ENCODE measurements at regions not wholly inside any gene's neighbourhood (a gene's known extent, or its start where the extent isn't known, plus 50 kb on each side); places are given as distances from the start of the nearest gene placed in this dataset.

DNA sequence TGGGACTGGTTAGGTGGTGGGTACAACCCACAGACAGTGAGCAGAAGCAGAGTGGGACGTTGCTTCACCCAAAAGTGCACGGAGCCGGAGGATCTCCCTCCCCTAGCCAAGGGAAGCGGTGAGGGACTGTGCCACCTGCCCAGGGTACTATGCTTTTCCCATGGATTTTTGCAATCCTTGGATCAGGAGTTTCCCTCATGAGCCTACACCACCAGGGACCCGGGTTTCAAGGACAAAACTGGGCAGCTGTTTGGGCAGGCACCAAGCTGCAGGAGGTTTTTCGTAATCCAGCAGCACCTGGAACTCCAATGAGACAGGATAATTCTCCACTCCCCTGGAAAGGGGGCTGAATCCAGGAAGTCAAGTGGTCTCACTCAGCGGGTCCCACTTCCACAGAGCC is 209.1 kb upstream of the CXCL12 start:
- H3K4me1 Mint-ChIP-seq, result no peaks in the 10 kb centered on the region
- ATAC-seq (no peak), DNase-seq (ENCODE audit: low spot score in 2 of 2) (no peak)
- H3K36me3 Mint-ChIP-seq, result no peaks in the 10 kb centered on the region
- no peak overlapping the region for H3K4me3 Mint-ChIP-seq
- H3K27ac Mint-ChIP-seq, result no peak overlapping the region
- H3K9me3 Mint-ChIP-seq, result peaks cover 5% of the 10 kb centered on the region

DNA sequence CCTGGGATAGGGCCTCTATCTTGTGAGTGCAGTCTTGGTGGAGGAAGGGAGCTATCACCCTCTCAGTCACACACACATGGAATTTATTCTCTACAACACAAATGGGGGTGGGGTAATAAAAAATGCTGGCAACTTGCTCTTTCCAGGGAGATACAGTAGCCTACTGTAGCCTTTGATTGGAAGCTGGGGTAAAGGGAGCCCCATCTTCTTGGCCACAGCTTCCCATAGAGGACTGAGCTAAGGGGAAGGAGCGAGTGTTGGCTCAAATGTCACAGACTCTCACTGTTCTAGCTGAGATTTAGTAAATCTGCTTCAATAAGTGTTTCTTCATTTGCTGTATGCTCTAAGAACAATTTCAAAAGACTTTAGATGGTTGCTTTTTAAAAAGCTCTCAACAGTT is 222.2 kb upstream of the CXCL12 start:
- H3K4me1 Mint-ChIP-seq, result no peaks in the 10 kb centered on the region
- H3K36me3 Mint-ChIP-seq, result no peaks in the 10 kb centered on the region
- no peak overlapping the region for H3K27ac Mint-ChIP-seq
- peaks cover 8% of the 10 kb centered on the region for H3K9me3 Mint-ChIP-seq
- no peak for ATAC-seq
- no peak for DNase-seq (ENCODE audit: low spot score in 2 of 2)
- no peak overlapping the region for H3K4me3 Mint-ChIP-seq

GRCh38 chr10:44618910-44619309 is 234.0 kb upstream of the CXCL12 start:
- no peaks in the 10 kb centered on the region for H3K4me1 Mint-ChIP-seq
- no peaks in the 10 kb centered on the region for H3K36me3 Mint-ChIP-seq
- ATAC-seq (no peak), DNase-seq (ENCODE audit: low spot score in 2 of 2) (no peak)
- H3K4me3 Mint-ChIP-seq, result no peak overlapping the region
- H3K27ac Mint-ChIP-seq, result no peak overlapping the region
- H3K9me3 Mint-ChIP-seq, result peaks cover 3% of the 10 kb centered on the region

GRCh38 chr10:44619521-44619920 is 234.6 kb upstream of the CXCL12 start:
- ATAC-seq (no peak), DNase-seq (ENCODE audit: low spot score in 2 of 2) (no peak)
- no peak overlapping the region for H3K27ac Mint-ChIP-seq

GRCh38 chr10:44619975-44620374 is 235.1 kb upstream of the CXCL12 start:
- no peaks in the 10 kb centered on the region for H3K36me3 Mint-ChIP-seq
- H3K9me3 Mint-ChIP-seq, result peaks cover 4% of the 10 kb centered on the region
- ATAC-seq (no peak), DNase-seq (ENCODE audit: low spot score in 2 of 2) (no peak)
- no peaks in the 10 kb centered on the region for H3K4me1 Mint-ChIP-seq
- H3K27ac Mint-ChIP-seq, result no peak overlapping the region
- no peak overlapping the region for H3K4me3 Mint-ChIP-seq

More at GRCh38 chr10:44619521-44619920, 234.6 kb upstream of the CXCL12 start:
- no peak overlapping the region for H3K4me3 Mint-ChIP-seq
- peaks cover 3% of the 10 kb centered on the region for H3K9me3 Mint-ChIP-seq
- no peaks in the 10 kb centered on the region for H3K36me3 Mint-ChIP-seq
- no peaks in the 10 kb centered on the region for H3K4me1 Mint-ChIP-seq

DNA sequence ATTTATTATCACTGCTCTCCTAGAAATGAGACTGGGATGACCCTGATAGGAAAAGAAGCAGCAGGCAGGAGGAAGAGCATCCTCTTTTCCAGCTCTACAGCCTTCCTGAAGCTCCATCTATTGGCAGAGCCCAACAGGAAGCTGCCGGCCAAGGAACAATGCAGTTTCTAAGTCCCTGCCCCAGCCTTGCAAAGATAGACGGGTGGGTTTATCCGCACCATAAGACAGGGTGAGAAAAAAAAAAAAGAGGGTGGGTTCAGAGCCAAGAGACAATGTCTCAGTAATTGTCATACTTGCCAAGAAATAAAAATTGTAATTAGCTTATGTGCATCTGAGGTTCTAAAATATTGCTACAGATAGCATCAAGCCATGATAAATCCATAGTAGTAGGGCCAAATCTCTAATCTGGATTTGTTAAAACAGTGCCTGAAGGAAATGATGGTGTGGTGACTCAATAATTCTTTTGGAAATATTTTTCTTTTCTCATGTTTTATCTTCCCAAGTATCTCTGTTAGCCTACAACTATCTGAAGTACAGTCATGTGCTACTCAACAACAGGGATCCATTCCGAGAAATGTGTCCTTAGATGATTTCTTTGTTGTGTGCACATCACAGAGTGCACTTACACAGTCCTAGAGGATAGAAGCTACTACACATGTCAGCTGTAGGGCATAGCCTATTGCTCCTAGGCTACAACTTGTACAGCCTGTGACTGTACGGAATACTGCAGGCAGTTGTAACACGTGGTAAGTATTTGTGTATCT is 242.9 kb upstream of the CXCL12 start:
- no peak for DNase-seq (ENCODE audit: low spot score in 2 of 2)
- Mint-ChIP-seq H3K4me3 (no peak overlapping the region), H3K4me1 (no peaks in the 10 kb centered on the region), H3K9me3 (peaks cover 4% of the 10 kb centered on the region), H3K27ac (no peak overlapping the region), H3K36me3 (no peaks in the 10 kb centered on the region)
- ATAC-seq, result no peak

GRCh38 chr10:44628921-44629320 is 244.0 kb upstream of the CXCL12 start:
- Mint-ChIP-seq H3K4me3 (no peak overlapping the region), H3K4me1 (no peaks in the 10 kb centered on the region), H3K36me3 (no peaks in the 10 kb centered on the region), H3K27ac (no peak overlapping the region), H3K9me3 (peaks cover 4% of the 10 kb centered on the region)
- ATAC-seq, result no peak
- no peak for DNase-seq (ENCODE audit: low spot score in 2 of 2)

DNA sequence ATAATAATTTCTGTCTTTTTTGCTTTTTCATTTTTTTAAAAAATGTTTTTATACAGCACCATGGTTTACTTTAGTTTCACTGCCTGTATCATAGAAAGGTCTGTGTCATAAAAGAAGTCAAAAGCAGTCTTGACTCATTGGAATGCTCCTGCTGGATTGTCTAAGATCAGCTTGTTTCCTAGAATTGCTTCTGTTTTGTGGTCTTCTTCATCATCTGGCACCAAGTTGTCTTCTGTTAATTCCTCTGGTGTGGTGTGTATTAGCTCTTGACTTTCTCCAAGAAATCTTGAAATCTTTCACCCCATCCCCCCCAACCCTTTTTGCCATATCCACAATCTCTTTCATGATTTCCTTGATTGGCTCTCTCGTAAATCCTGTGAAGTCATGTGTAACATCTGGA is 250.3 kb upstream of the CXCL12 start:
- H3K27ac Mint-ChIP-seq, result no peak overlapping the region
- H3K4me3 Mint-ChIP-seq, result no peak overlapping the region
- peaks cover 16% of the 10 kb centered on the region for H3K9me3 Mint-ChIP-seq
- no peaks in the 10 kb centered on the region for H3K36me3 Mint-ChIP-seq
- ATAC-seq (no peak), DNase-seq (ENCODE audit: low spot score in 2 of 2) (no peak)
- H3K4me1 Mint-ChIP-seq, result no peaks in the 10 kb centered on the region

DNA sequence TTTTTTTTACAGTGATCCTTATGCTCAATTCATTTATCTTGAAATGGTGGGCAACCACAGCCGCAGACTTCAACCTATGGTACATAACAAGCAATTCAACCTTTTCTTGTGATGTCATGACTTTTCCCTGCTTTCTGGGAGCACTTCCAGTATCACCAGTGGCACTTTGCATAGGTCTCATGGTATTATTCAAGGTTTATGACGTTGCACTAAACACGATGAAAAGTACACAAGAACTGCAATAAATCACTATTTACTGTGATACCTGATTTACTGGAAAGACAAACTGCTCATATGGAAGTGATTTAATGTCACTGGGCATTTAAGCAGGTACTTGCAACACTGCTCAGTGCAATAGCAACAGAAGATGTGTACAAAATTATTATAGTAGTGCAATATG is 251.7 kb upstream of the CXCL12 start:
- H3K4me3 Mint-ChIP-seq, result no peak overlapping the region
- H3K4me1 Mint-ChIP-seq, result no peaks in the 10 kb centered on the region
- no peak overlapping the region for H3K27ac Mint-ChIP-seq
- no peaks in the 10 kb centered on the region for H3K36me3 Mint-ChIP-seq
- peaks cover 16% of the 10 kb centered on the region for H3K9me3 Mint-ChIP-seq
- DNase-seq (ENCODE audit: low spot score in 2 of 2), result no peak
- ATAC-seq, result no peak

GRCh38 chr10:44640429-44640828 is 255.5 kb upstream of the CXCL12 start:
- H3K27ac Mint-ChIP-seq, result no peak overlapping the region
- DNase-seq (ENCODE audit: low spot score in 2 of 2) (no peak), ATAC-seq (no peak)
- H3K4me1 Mint-ChIP-seq, result no peaks in the 10 kb centered on the region
- H3K36me3 Mint-ChIP-seq, result no peaks in the 10 kb centered on the region
- H3K4me3 Mint-ChIP-seq, result no peak overlapping the region
- H3K9me3 Mint-ChIP-seq, result peaks cover 14% of the 10 kb centered on the region

DNA sequence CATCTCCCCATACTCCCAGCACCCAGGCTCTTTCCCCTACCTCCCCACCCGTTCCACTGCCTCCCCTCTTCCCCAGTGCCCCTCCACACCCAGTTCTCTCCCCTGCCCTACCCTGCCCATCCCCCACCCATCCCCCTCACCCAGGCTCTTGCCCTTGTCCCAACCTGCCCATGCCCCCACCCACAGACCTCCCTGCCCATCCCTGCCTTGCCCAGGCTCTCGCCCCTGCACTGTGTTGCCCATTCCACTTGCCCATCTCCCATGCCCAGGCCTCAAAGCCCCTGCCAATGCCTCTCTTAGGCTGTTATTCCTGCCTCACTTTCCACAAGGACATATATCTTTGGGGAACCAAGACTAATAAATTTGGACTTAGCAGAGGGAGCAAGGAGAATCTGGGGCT is 262.6 kb upstream of the CXCL12 start:
- H3K4me3 Mint-ChIP-seq, result no peak overlapping the region
- H3K36me3 Mint-ChIP-seq, result no peaks in the 10 kb centered on the region
- H3K27ac Mint-ChIP-seq, result no peak overlapping the region
- ATAC-seq (no peak), DNase-seq (ENCODE audit: low spot score in 2 of 2) (no peak)
- H3K4me1 Mint-ChIP-seq, result no peaks in the 10 kb centered on the region
- peaks cover 4% of the 10 kb centered on the region for H3K9me3 Mint-ChIP-seq

GRCh38 chr10:44647877-44648542 is 263.1 kb upstream of the CXCL12 start:
- no peaks in the 10 kb centered on the region for H3K36me3 Mint-ChIP-seq
- no peak overlapping the region for H3K27ac Mint-ChIP-seq
- H3K4me1 Mint-ChIP-seq, result no peaks in the 10 kb centered on the region
- peaks cover 4% of the 10 kb centered on the region for H3K9me3 Mint-ChIP-seq
- no peak for DNase-seq (ENCODE audit: low spot score in 2 of 2)
- ATAC-seq, result no peak
- no peak overlapping the region for H3K4me3 Mint-ChIP-seq

DNA sequence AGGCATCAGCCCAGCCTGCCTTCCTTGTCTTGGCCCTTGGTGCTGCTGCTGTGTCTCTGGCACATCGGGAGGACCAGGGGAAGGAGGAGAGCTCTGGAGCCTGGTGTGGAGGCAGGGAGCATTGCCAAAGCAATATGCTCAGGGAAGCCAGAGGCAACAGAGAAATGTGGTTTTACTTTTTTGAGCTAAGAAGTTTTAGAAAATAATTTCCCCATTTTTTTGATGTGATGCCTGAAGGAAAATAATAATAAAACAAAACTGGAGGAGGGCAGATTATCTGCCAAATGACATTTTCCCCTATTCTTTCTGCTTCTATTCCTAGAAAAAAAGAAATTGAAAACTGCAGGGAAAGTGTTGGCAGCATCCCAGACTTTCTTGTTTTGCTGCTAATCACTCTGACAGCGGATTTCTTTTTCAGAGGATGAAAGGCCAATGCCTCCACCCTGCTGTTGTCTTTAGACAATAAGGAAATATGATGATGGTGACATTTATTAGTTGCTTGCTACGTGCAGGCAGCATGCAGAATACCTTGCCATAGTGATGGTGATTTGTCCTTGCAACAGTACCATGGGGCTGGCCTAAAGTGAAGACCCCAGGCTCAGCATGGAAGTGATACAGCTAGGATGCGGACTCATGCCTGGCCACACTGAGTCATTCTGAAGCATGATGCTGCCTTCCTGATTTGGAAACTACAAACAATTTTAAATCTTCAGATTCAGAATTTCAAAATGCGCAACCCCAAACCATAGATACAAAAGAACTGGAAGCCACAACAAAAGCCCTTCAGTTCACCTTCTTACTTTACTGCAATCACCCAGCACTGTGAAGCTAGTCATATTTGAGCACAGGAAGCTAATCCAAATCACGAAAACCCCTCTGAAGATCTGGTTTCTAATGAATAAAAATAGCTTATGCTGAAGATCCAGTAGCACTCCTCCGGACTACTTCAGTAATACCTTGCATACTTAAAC is 260.2 kb upstream of the TMEM72 start:
- Mint-ChIP-seq H3K4me3 (no peak overlapping the region), H3K4me1 (no peaks in the 10 kb centered on the region), H3K9me3 (peaks cover 2% of the 10 kb centered on the region), H3K27ac (no peak overlapping the region), H3K36me3 (no peaks in the 10 kb centered on the region)
- no peak for DNase-seq (ENCODE audit: low spot score in 2 of 2)
- no peak for ATAC-seq

GRCh38 chr10:44651834-44652233 is 259.3 kb upstream of the TMEM72 start:
- no peak for DNase-seq (ENCODE audit: low spot score in 2 of 2)
- H3K4me1 Mint-ChIP-seq, result no peaks in the 10 kb centered on the region
- peaks cover 2% of the 10 kb centered on the region for H3K9me3 Mint-ChIP-seq
- H3K27ac Mint-ChIP-seq, result no peak overlapping the region
- no peak for ATAC-seq
- no peak overlapping the region for H3K4me3 Mint-ChIP-seq
- H3K36me3 Mint-ChIP-seq, result no peaks in the 10 kb centered on the region

GRCh38 chr10:44659320-44659719 is 251.8 kb upstream of the TMEM72 start:
- Mint-ChIP-seq H3K27ac (no peak overlapping the region), H3K4me3 (no peak overlapping the region), H3K4me1 (no peaks in the 10 kb centered on the region), H3K9me3 (peaks cover 2% of the 10 kb centered on the region), H3K36me3 (no peaks in the 10 kb centered on the region)
- ATAC-seq (no peak), DNase-seq (ENCODE audit: low spot score in 2 of 2) (no peak)
